ENCODE measurements at regions not wholly inside any gene's neighbourhood (a gene's known extent, or its start where the extent isn't known, plus 50 kb on each side); places are given as distances from the start of the nearest gene placed in this dataset.

- H3K4me3 ChIP-seq, result no peak overlapping the region
- DNase-seq, result no peak
- H3K9me3 ChIP-seq, result no peaks in the 10 kb centered on the region
- H3K4me1 ChIP-seq (ENCODE audit: insufficient read depth), result no peaks in the 10 kb centered on the region
- no peaks in the 10 kb centered on the region for H3K36me3 ChIP-seq
- H3K27me3 ChIP-seq, result no peaks in the 10 kb centered on the region
- TF ChIP-seq EP300 (IDR thresholded peaks at IDR 0.05) (no peak), POLR2A (IDR thresholded peaks at IDR 0.05) (no peak), CTCF (IDR thresholded peaks at IDR 0.05) (no peak)
- 58 to 70% (median 63%) methylated on average over 2 of the region's 2 CpGs for whole genome bisulfite sequencing, 3 donors
- H3K27ac ChIP-seq, result no peak overlapping the region
- intact Hi-C loops (cut with DNase I), result no loop called here
Observed at GRCh38 chr9:103116246-103116645, 121.1 kb downstream of the CYLC2 start.

GRCh38 chr9:103126494-103126893, 131.4 kb downstream of the CYLC2 start:
- no peaks in the 10 kb centered on the region for H3K27me3 ChIP-seq
- WGBS, 3 donors, result 87 to 92% (median 88%) methylated on average over 2 of the region's 2 CpGs
- H3K27ac ChIP-seq, result no peak overlapping the region
- no peak for DNase-seq
- TF ChIP-seq EP300 (IDR thresholded peaks at IDR 0.05) (no peak), CTCF (IDR thresholded peaks at IDR 0.05) (no peak), POLR2A (IDR thresholded peaks at IDR 0.05) (no peak)
- intact Hi-C loops (cut with DNase I), result no loop called here
- no peaks in the 10 kb centered on the region for H3K9me3 ChIP-seq
- H3K4me1 ChIP-seq (ENCODE audit: insufficient read depth), result no peaks in the 10 kb centered on the region
- no peak overlapping the region for H3K4me3 ChIP-seq
- no peaks in the 10 kb centered on the region for H3K36me3 ChIP-seq

GRCh38 chr9:103139891-103140290, 144.8 kb downstream of the CYLC2 start:
- DNase-seq, result no peak
- 57 to 87% (median 84%) methylated on average over 2 of the region's 2 CpGs for WGBS, 3 donors
- Histone ChIP-seq H3K27me3 (no peaks in the 10 kb centered on the region), H3K27ac (no peak overlapping the region), H3K4me1 (ENCODE audit: insufficient read depth) (no peaks in the 10 kb centered on the region), H3K9me3 (no peaks in the 10 kb centered on the region), H3K36me3 (no peaks in the 10 kb centered on the region), H3K4me3 (no peak overlapping the region)
- TF ChIP-seq POLR2A (IDR thresholded peaks at IDR 0.05) (no peak), EP300 (IDR thresholded peaks at IDR 0.05) (no peak), CTCF (IDR thresholded peaks at IDR 0.05) (no peak)
- intact Hi-C loops (cut with DNase I), result no loop called here

- Histone ChIP-seq H3K4me1 (ENCODE audit: insufficient read depth) (no peaks in the 10 kb centered on the region), H3K9me3 (no peaks in the 10 kb centered on the region), H3K36me3 (no peaks in the 10 kb centered on the region), H3K4me3 (no peak overlapping the region), H3K27ac (no peak overlapping the region), H3K27me3 (no peaks in the 10 kb centered on the region)
- 53 to 61% (median 56%) methylated on average over 2 of the region's 2 CpGs for WGBS, 3 donors
- TF ChIP-seq POLR2A (IDR thresholded peaks at IDR 0.05), result no peak
- TF ChIP-seq CTCF (IDR thresholded peaks at IDR 0.05), result no peak
- TF ChIP-seq EP300 (IDR thresholded peaks at IDR 0.05), result no peak
- DNase-seq, result no peak
- intact Hi-C loops (cut with DNase I), result no loop called here
Observed at GRCh38 chr9:103152473-103152872, 157.3 kb downstream of the CYLC2 start.

GRCh38 chr9:103167530-103167929, 172.4 kb downstream of the CYLC2 start:
- DNase-seq, result no peak
- H3K9me3 ChIP-seq, result no peaks in the 10 kb centered on the region
- no peak overlapping the region for H3K27ac ChIP-seq
- 47 to 78% (median 51%) methylated on average over 4 of the region's 4 CpGs for WGBS, 3 donors
- H3K36me3 ChIP-seq, result no peaks in the 10 kb centered on the region
- H3K4me3 ChIP-seq, result no peak overlapping the region
- intact Hi-C loops (cut with DNase I), result no loop called here
- H3K27me3 ChIP-seq, result no peaks in the 10 kb centered on the region
- TF ChIP-seq CTCF (IDR thresholded peaks at IDR 0.05) (no peak), POLR2A (IDR thresholded peaks at IDR 0.05) (no peak), EP300 (IDR thresholded peaks at IDR 0.05) (no peak)
- no peaks in the 10 kb centered on the region for H3K4me1 ChIP-seq (ENCODE audit: insufficient read depth)
